HG03139 (cell line): ENCODE measurements at regions not wholly inside any gene's neighbourhood (a gene's known extent, or its start where the extent isn't known, plus 50 kb on each side); places are given as distances from the start of the nearest gene placed in this dataset.

Experiments
- ATAC-seq: cut with Tn5 transposase; IDR thresholded peaks from one replicate; pipeline ENCODE4 v1.9.1; 2021; ENCODE audit not compliant: unreplicated experiment

DNA sequence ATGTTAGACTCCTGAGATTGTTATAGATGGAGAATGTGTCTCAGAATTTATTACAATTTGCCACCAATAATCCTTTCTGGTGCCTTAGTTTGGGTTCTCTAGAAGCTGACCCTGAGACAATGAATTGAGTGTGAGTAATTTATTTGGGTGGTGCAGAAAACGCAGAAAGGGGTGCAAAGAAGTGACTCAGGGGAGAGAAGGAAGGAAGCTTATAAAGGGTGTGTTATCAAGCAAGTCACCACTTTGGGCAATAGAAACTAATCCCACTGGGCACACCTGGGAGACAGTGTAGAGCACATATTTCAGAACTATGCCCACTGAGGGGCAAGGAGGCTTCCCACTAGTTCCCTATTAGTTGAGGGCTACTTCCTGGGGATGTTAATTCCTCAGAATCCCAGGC lies 320.6 kb downstream of the MID1IP1 start:
- ATAC-seq: no peak

GRCh38 chrX:39125834-39126233 lies 324.6 kb downstream of the MID1IP1 start:
- ATAC-seq: no peak

GRCh38 chrX:39133971-39134370 lies 332.7 kb downstream of the MID1IP1 start:
- ATAC-seq: no peak

- no peak for ATAC-seq
Observed at GRCh38 chrX:39137363-39137954, 336.2 kb downstream of the MID1IP1 start.

GRCh38 chrX:39140581-39140980 lies 339.3 kb downstream of the MID1IP1 start:
- no peak for ATAC-seq

DNA sequence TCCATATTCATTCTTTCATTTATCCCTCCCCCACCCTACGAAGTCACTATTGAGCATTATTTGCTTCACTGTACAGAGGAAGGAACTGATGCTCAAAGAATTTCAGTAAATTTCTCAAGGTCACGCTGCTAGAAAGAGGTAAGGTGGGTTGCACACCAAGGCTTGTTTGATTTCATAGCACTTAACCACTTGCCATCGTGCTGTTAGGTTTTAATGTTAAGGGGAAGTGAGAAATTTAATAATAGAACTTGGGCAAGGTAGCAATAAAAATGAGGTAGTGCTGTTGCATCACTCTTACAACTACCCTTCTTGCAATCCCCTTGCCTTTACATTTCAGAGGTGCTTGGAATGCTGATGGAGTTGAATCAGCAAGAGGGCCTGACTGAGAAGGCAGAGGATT lies 343.1 kb downstream of the MID1IP1 start:
- peak; percentile 60 for ATAC-seq

DNA sequence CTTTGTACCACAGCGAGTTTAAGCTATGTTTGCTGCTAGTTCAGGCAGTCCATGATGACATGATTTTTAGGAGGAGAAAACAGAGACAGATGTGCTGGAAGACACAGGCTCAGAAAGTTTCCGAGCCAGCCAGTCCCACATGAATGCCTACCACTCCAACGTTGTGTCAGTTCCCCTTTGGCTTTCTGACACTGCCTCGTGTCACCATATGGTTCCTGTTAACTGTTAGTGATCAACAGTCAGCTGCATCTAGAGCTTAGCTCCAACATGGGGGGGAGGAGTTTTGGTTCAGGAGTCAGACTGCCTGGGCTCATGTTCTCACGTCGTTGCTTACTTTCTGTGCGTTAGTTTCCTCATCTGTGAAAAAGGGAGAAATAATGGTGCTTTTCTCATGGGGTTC lies 343.7 kb downstream of the MID1IP1 start:
- ATAC-seq: peak; percentile 55

DNA sequence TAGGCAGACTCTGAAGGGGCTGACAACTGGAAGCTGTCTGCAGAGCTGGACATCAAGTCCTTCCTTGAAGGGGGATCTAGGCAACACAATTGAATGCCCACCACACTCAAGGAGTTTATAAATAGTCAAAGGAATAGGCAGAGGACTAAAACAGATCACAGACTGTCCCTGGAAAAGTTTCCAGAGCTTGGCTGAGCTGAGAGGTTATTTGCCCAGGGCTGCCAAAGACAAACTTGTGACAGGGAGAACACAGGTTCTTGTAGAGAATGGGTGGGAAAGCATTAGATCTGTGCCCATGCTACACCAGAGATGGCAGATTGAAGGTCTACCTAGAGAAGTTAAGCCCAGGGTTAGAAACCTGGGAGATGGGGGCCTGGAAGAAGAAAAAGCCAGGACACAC lies 344.6 kb downstream of the MID1IP1 start:
- no peak for ATAC-seq

DNA sequence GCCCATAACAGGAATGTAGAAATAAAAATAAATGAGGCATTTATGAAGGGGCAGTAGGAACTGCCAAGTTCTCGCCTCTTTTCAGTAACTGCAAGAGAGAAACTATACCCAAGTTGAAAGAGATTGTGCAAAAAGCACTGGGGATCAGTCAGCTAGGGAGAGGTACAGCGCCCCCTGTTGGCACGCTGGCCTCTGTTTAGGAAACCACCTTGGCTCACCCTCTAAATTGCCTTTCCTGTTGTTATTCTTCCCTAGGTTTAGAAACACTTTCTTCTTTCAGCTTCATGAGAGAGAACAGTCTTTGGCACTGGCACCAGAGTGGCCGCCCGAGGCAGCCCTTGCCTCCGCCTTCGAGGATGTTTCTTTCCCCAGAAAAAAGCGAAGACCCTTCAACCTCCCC lies 348.5 kb downstream of the MID1IP1 start:
- no peak for ATAC-seq

- no peak for ATAC-seq
Observed at GRCh38 chrX:39150220-39150619, 349.0 kb downstream of the MID1IP1 start.

DNA sequence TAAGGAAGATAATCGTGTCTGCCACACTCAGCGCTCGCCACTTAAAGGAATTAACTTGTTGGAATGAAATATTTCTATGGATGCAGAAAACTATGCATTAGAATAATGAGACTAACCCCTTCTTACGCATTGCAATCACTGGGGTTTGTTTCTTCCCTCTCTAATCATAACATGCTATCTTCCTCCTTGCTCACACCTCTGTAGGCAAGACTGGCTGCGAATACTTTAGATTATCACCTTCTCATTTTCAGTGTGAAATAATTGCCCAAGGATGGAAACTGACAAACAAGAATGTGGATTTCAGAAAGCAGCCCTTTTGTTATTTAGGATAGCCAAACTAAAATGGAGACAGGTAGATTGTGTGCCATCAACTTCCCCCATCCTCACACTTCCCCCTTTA lies 349.4 kb downstream of the MID1IP1 start:
- ATAC-seq: no peak

GRCh38 chrX:39152106-39152649 lies 350.9 kb downstream of the MID1IP1 start:
- ATAC-seq: no peak

- ATAC-seq: no peak
Observed at GRCh38 chrX:39156051-39156450, 354.8 kb downstream of the MID1IP1 start.

DNA sequence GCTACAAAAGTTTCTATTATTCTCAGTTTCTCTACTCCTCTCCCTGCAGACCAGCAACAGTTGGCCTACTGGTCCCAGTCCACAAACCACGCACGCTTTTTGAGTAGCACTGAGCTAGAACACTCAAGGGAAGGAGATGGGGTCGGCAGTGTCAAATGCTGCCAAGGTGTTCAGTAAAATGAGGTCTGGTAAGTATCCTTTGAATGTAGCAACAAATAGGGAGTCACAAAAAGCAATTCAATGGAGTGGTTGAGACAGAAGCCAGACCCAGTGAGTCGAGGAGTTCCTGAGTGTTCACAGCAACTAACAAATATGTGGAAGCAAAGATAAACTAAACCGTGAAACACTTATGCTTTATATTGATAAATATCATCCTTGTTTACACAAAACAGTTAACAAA lies 355.7 kb downstream of the MID1IP1 start:
- ATAC-seq: no peak

- no peak for ATAC-seq
Observed at GRCh38 chrX:39157796-39158195, 356.5 kb downstream of the MID1IP1 start.

DNA sequence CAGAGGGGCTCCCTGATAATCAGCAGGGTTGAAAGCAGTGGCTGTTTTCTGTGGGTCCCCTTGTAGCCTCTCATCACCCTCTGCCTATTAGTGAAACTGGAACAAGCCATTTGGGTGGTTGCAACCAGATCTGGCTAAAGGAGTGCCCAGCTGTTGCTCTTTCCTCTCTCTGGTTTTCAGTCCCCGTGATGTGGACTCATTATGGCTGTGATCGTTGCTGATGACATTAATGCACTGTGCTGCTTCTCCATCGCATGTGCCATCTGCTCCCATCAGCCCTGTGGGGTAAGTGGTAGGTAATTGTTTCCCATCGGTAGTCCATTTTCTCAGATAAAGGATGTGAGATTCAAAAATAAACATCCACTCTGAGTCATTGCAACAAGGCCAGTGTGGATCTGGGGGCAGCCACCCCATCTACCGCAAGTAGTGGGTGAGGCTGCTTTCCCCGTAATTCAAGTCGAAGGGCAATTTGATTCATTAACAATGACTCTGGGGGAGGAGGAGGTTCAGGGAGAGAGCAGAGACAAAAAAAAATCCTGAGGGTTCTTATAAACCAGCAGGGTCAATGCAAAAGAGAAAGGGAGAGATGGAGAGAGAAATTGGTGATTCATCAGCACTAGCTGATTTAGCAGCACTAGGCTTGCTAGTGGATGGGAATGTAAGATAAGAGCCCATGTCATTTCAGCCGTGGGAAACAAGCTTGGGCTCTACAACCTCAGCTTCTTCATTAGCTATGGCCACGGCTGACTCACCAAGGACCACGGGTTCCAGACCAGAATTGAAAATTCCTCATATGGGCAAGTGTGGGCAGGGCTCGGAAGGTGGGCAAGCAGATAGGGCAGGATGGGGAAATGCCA lies 357.8 kb downstream of the MID1IP1 start:
- ATAC-seq: no peak

DNA sequence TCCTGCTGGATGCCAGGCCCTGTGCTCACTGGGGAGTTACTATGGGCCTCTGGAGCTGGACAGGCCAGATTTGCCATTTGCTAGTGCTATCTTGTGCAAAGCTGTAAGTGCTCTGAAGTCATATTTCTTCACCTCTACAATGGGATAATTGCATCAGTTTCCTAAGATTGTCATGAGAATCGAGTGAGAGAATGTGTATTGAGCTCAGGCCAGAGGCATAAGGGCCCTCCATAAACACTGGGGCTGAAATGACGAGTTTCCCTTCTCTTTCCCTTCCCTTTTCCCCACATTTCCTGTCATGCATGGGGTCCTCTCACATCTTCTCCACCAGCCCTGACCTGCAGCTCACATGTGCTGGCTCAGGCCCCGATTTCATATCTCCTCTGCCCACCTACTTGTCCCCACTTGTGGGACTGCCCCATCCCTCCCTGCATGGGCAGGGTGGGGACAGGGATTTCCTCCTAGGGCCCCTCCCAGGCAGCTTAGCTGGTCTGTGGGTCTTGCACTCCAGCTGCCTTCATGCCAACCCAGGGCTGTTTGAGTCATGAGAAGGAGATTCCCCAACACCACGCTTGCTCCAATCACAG lies 358.8 kb downstream of the MID1IP1 start:
- ATAC-seq: no peak

GRCh38 chrX:39161611-39162255 lies 360.5 kb downstream of the MID1IP1 start:
- ATAC-seq: no peak

GRCh38 chrX:39162322-39162735 lies 361.1 kb downstream of the MID1IP1 start:
- no peak for ATAC-seq

DNA sequence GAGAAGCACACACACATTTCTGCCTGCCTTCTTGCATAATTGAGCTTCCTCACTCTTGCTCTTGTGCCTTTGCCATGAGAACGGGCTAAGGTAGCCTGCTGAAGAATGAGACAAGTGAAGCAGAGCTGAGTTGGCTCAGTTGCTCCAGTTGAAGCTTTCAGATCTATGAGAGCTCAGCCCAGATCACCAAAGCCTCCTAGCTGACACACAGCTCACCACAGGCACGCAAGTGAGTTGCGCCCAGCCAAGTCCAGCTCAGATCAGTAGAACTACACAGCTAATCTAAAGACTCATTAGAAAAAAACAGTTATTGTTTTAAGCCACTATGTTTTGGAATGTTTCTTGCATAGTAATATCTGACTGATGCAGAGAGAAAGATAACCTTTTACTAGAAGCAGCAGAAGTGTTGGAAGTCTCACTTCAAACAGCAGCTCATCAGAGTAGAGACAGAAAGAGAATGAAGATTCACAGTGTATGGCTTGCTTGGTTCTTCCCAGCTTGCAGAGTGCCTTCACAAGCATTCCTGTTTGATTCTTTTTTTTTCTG lies 362.4 kb downstream of the MID1IP1 start:
- ATAC-seq: no peak

- ATAC-seq: no peak
Observed at GRCh38 chrX:39164212-39164611, 363.0 kb downstream of the MID1IP1 start.
